IMR-90 (cell line): ENCODE measurements at regions not wholly inside any gene's neighbourhood (a gene's known extent, or its start where the extent isn't known, plus 50 kb on each side); places are given as distances from the start of the nearest gene placed in this dataset.

Experiments
- ATAC-seq: fragments of 200-7000 bp; cut with Tn5 transposase; 2 replicates; pipeline ENCODE4 v1.9.1; 2020; ENCODE audit warnings: low read depth, mild to moderate bottlenecking, moderate library complexity
- BruUV-seq: library from RNA; stranded (reverse); fragments of 400-500 nt; replicated peaks from 2 replicates; lab custom pipeline; 2021; lab: Mats Ljungman, UMichigan
- CTCF ChIA-PET: fragments of 300-600 bp; formaldehyde crosslinking; extraction: SDS; loops from one replicate; lab custom pipeline; 2021; ENCODE audit warnings: antibody characterized with exemption; lab: Yijun Ruan, JAX
- POLR2A ChIA-PET: fragments of 300-600 bp; sonication (Branson Sonifier 250); formaldehyde crosslinking; loops from one replicate; lab custom pipeline; 2022; ENCODE audit warnings: antibody characterized with exemption; ENCODE audit not compliant: unreplicated experiment; lab: Charles Lee
- DNase-seq: peaks from one replicate; pipeline ENCODE4 v3.0.0; 2013
- H2AFZ ChIP-seq: replicated peaks from 2 replicates; pipeline ENCODE3; 2013; ENCODE audit warnings: low read length, mild to moderate bottlenecking; ENCODE audit not compliant: poor library complexity
- H2AK5ac ChIP-seq: 2 replicates; pipeline ENCODE4 v1.6.1; 2013; ENCODE audit warnings: low read depth, low read length, inconsistent platforms
- H2AK9ac ChIP-seq: replicated peaks from 2 replicates; pipeline ENCODE3; 2013; ENCODE audit warnings: mild to moderate bottlenecking, low read depth, low read length, moderate library complexity; ENCODE audit not compliant: poor library complexity
- H2BK120ac ChIP-seq: 2 replicates; pipeline ENCODE4 v1.6.1; 2013; ENCODE audit warnings: low read depth, low read length, inconsistent platforms
- H2BK15ac ChIP-seq: 3 replicates; pipeline ENCODE4 v1.6.1; 2013; ENCODE audit warnings: low read depth, low read length, inconsistent platforms
- H2BK20ac ChIP-seq: 2 replicates; pipeline ENCODE4 v1.6.1; 2013; ENCODE audit warnings: low read depth, mild to moderate bottlenecking, inconsistent platforms, low read length, moderate library complexity
- H2BK5ac ChIP-seq: 2 replicates; pipeline ENCODE4 v1.6.1; 2013; ENCODE audit warnings: mild to moderate bottlenecking, low read depth, low read length, inconsistent platforms; ENCODE audit not compliant: poor library complexity, severe bottlenecking
- H3K14ac ChIP-seq: replicated peaks from 2 replicates; pipeline ENCODE4 v1.6.1; 2013; ENCODE audit warnings: low read depth, low read length, inconsistent platforms
- H3K18ac ChIP-seq: 2 replicates; pipeline ENCODE4 v1.6.1; 2013; ENCODE audit warnings: low read depth, low read length, control low read depth
- H3K23ac ChIP-seq: 2 replicates; pipeline ENCODE4 v1.6.1; 2013; ENCODE audit warnings: low read depth, low read length, inconsistent platforms
- H3K27ac ChIP-seq: 2 replicates; pipeline ENCODE4 v1.5.1; 2013; ENCODE audit warnings: mild to moderate bottlenecking, control low read depth, low read length; ENCODE audit not compliant: insufficient read depth
- H3K27me3 ChIP-seq: 2 replicates; pipeline ENCODE4 v1.6.1; 2013; ENCODE audit warnings: low read length; ENCODE audit not compliant: control insufficient read depth, insufficient read depth
- H3K36me3 ChIP-seq: 2 replicates; pipeline ENCODE4 v1.6.1; 2013; ENCODE audit warnings: low read length, mixed read lengths; ENCODE audit not compliant: control insufficient read depth, insufficient read depth
- H3K4ac ChIP-seq: 2 replicates; pipeline ENCODE4 v1.6.1; 2013; ENCODE audit warnings: low read depth, low read length, inconsistent platforms
- H3K4me1 ChIP-seq: 2 replicates; pipeline ENCODE4 v1.6.1; 2013; ENCODE audit warnings: low read length, mixed read lengths; ENCODE audit not compliant: control insufficient read depth, insufficient read depth
- H3K4me2 ChIP-seq: 2 replicates; pipeline ENCODE4 v1.6.1; 2013; ENCODE audit warnings: low read depth, mild to moderate bottlenecking, control low read depth, low read length, moderate library complexity
- H3K4me3 ChIP-seq: 2 replicates; pipeline ENCODE4 v1.5.1; 2013; ENCODE audit warnings: low read depth, mild to moderate bottlenecking, control low read depth, low read length, moderate library complexity; ENCODE audit not compliant: insufficient read depth
- H3K56ac ChIP-seq: 2 replicates; pipeline ENCODE4 v1.6.1; 2013; ENCODE audit warnings: low read length, inconsistent platforms; ENCODE audit not compliant: insufficient read depth; ENCODE audit errors: extremely low read depth
- H3K79me1 ChIP-seq, 2 experiments: 2 replicates each; pipeline ENCODE4 v1.6.1; 2013; ENCODE audit warnings: low read length in 2 of 2, inconsistent platforms in 1 of 2, low read depth in 1 of 2
- H3K9ac ChIP-seq: 2 replicates; pipeline ENCODE4 v1.6.1; 2013; ENCODE audit warnings: low read depth, low read length, control low read depth
- H3K9me1 ChIP-seq: 2 replicates; pipeline ENCODE4 v1.6.1; 2013; ENCODE audit warnings: low read length, inconsistent platforms; ENCODE audit not compliant: insufficient read depth
- H3K9me3 ChIP-seq: 2 replicates; pipeline ENCODE4 v1.6.1; 2013; ENCODE audit warnings: low read length; ENCODE audit not compliant: control insufficient read depth, insufficient read depth
- H4K20me1 ChIP-seq: 2 replicates; pipeline ENCODE4 v1.6.1; 2013; ENCODE audit warnings: low read length, inconsistent platforms; ENCODE audit not compliant: insufficient read depth
- H4K5ac ChIP-seq: 2 replicates; pipeline ENCODE4 v1.6.1; 2013; ENCODE audit warnings: mild to moderate bottlenecking, low read depth, low read length, control low read depth
- H4K8ac ChIP-seq, 2 experiments: 2 replicates each; pipeline ENCODE4 v1.6.1; 2013; ENCODE audit warnings: low read depth in 2 of 2, low read length in 2 of 2, control low read depth in 1 of 2, inconsistent platforms in 1 of 2
- H4K91ac ChIP-seq: 2 replicates; pipeline ENCODE4 v1.6.1; 2013; ENCODE audit warnings: low read depth, low read length, inconsistent platforms; ENCODE audit not compliant: insufficient read depth
- CHD1 ChIP-seq: IDR thresholded peaks from 2 replicates; pipeline ENCODE4 v1.6.1; 2012; ENCODE audit warnings: low read depth, low read length, improper control_type of control experiment
- POLR2A ChIP-seq: IDR thresholded peaks from 2 replicates; pipeline ENCODE4 v1.6.1; 2012; ENCODE audit warnings: mild to moderate bottlenecking, low read depth, low read length
- RFX5 ChIP-seq: IDR thresholded peaks from 2 replicates; pipeline ENCODE4 v1.8.0; 2012; ENCODE audit warnings: low read depth, mild to moderate bottlenecking, low read length, moderate library complexity
- SMC3 ChIP-seq: fragments of 150-350 bp; IDR thresholded peaks from 2 replicates; pipeline ENCODE4 v1.6.1; 2016; ENCODE audit warnings: low read depth, mild to moderate bottlenecking, antibody characterized with exemption, low read length, moderate library complexity
- USF2 ChIP-seq: fragments of 150-350 bp; IDR thresholded peaks from 2 replicates; pipeline ENCODE4 v1.6.1; 2017; ENCODE audit warnings: mild to moderate bottlenecking, antibody characterized with exemption, low read length, low read depth
- WGBS, 2 experiments: methylation state at CpG; one replicate each; pipeline versions ENCODE4 v1.1.5 to v1.1.7; 2013; ENCODE audit warnings: missing lambda C conversion rate in 2 of 2; ENCODE audit not compliant: insufficient read length in 1 of 2; ENCODE audit errors: extremely low coverage in 2 of 2; 5-methylcytosine and 5-hydroxymethylcytosine counted together
- dilution Hi-C: fragments of 300-500 bp; cut with HindIII; formaldehyde crosslinking; loops from one replicate; pipeline ENCODE4 v1.14.3; 2018; ENCODE audit warnings: low sequenced_read_pairs; ENCODE audit not compliant: unreplicated experiment
- in situ Hi-C: fragments of 300-500 bp; cut with MboI; formaldehyde crosslinking; loops from 3 replicates; pipeline ENCODE4 v1.14.3; 2019; ENCODE audit warnings: low sequenced_read_pairs, inconsistent platforms, mixed read lengths
- intact Hi-C: fragments of 100-400 bp; cut with micrococcal nuclease; formaldehyde crosslinking; loops from 2 replicates; pipeline ENCODE4 v1.10.0; 2022

- Histone ChIP-seq H2BK5ac (no peak overlapping the region), H3K4me2 (no peak overlapping the region), H3K36me3 (no peaks in the 10 kb centered on the region), H3K56ac (no peak overlapping the region), H2AFZ (no peak overlapping the region), H2BK15ac (no peak overlapping the region), H3K4ac (no peak overlapping the region), H2AK5ac (no peak overlapping the region), H3K79me1 (no peaks in the 10 kb centered on the region; a peak in 1 of 4 replicates), H3K27ac (no peak overlapping the region), H3K4me1 (no peaks in the 10 kb centered on the region), H4K5ac (no peak overlapping the region), H3K9me3 (no peaks in the 10 kb centered on the region; the same call in 1 of the 2 replicates), H4K20me1 (no peaks in the 10 kb centered on the region), H4K91ac (no peak overlapping the region), H4K8ac (no peak overlapping the region), H2BK20ac (no peak overlapping the region), H3K18ac (no peak overlapping the region), H2BK120ac (no peak overlapping the region), H3K14ac (no peak overlapping the region), H3K23ac (no peak overlapping the region), H3K9me1 (no peaks in the 10 kb centered on the region), H3K9ac (no peak overlapping the region), H3K27me3 (no peaks in the 10 kb centered on the region; the same call in 1 of the 2 replicates), H2AK9ac (no peak overlapping the region), H3K4me3 (no peak overlapping the region)
- no peak for TF ChIP-seq SMC3
- TF ChIP-seq CHD1: no peak
- TF ChIP-seq POLR2A: no peak
- TF ChIP-seq USF2: no peak
- TF ChIP-seq RFX5: no peak
- WGBS, 2 experiments: 50% methylated on average over 1 of the region's 1 CpG; no CpG with 5 or more reads in 1 of the 2 experiments
- intact Hi-C loops (no loop called here), dilution Hi-C loops (no loop called here), in situ Hi-C loops (no loop called here)
- ChIA-PET CTCF (no interaction called here), POLR2A (no interaction called here)
- ATAC-seq: no peak
- no TSS peak for BruUV-seq
- no peak for DNase-seq
Observed at GRCh38 chr3:111368056-111368455, 173.9 kb upstream of the CD96 start.
